Psoas muscle (tissue), 7 donors: ENCODE measurements at regions not wholly inside any gene's neighbourhood (a gene's known extent, or its start where the extent isn't known, plus 50 kb on each side); places are given as distances from the start of the nearest gene placed in this dataset.

Source experiments
- ATAC-seq, 4 donors: fragments of 200-7000 bp; cut with Tn5 transposase; one replicate each; pipeline ENCODE4 v1.9.1; 2020; ENCODE audit warnings: moderate library complexity in 3 of 4, mild to moderate bottlenecking in 2 of 4
- DNase-seq, 2 donors: peaks; one replicate each; pipeline ENCODE4 v3.0.0-alpha.2; 2020
- H3K27ac ChIP-seq: fragments of 200-600 bp; one replicate; pipeline ENCODE4 v1.8.0; 2022
- H3K27me3 ChIP-seq, 3 donors: fragments of 200-600 bp in 1 of 3; one replicate each; pipeline versions ENCODE4 v1.6.1 to v1.8.0; 2013 to 2022; ENCODE audit warnings: low read length in 2 of 3, mild to moderate bottlenecking in 2 of 3, moderate library complexity in 1 of 3; ENCODE audit not compliant: insufficient read depth in 3 of 3
- H3K36me3 ChIP-seq, 2 donors: fragments of 200-600 bp in 1 of 2; one replicate each; pipeline versions ENCODE4 v1.6.1 to v1.8.0; 2013 to 2022; ENCODE audit warnings: low read depth in 1 of 2, mild to moderate bottlenecking in 1 of 2, moderate library complexity in 1 of 2; ENCODE audit not compliant: insufficient read depth in 1 of 2
- H3K4me1 ChIP-seq: fragments of 200-600 bp; one replicate; pipeline ENCODE4 v1.8.0; 2022
- H3K4me3 ChIP-seq: fragments of 200-600 bp; one replicate; pipeline ENCODE4 v1.8.0; 2022; ENCODE audit warnings: mild to moderate bottlenecking
- H3K9me3 ChIP-seq: fragments of 200-600 bp; one replicate; pipeline ENCODE4 v1.8.0; 2022
- CTCF ChIP-seq: fragments of 200-600 bp; IDR thresholded peaks from one replicate; pipeline ENCODE4 v1.8.0; 2022; ENCODE audit warnings: antibody characterized with exemption
- WGBS, 3 donors: extraction: QIAGEN DNeasy Blood & Tissue Kit; methylation state at CpG; one replicate each; pipeline versions ENCODE4 v1.1.6 to v1.1.7; 2013; 5-methylcytosine and 5-hydroxymethylcytosine counted together
- intact Hi-C, 2 donors: fragments of 100-400 bp; cut with DNase I; formaldehyde crosslinking; loops; one replicate each; pipeline versions ENCODE4 v1.11.0 to v1.14.2; 2022
- donor health status: healthy with polysubstance abuse.
- donor health status: DM: no; HTN: no; CAD: no; lungs with moderate emphysema.
- donor health status: Bipolar disorder and iron deficiency.
- donor health status: healthy.
- donor health status: DM: yes; HTN: yes; CAD: no.
- donor health status: DM: no; HTN: no; CAD: no.
- donor health status: DM: yes; HTN: yes; CAD: no.

GRCh38 chr6:27679964-27680694 is 207.2 kb upstream of the ZNF184 start:
- Histone ChIP-seq H3K27me3 (peaks cover 4 to 71% (median 22%) of the 10 kb centered on the region in 3 donors), H3K36me3 (no peaks in the 10 kb centered on the region), H3K27ac (no peak overlapping the region), H3K9me3 (no peaks in the 10 kb centered on the region), H3K4me3 (no peak overlapping the region), H3K4me1 (no peaks in the 10 kb centered on the region)
- no peak for TF ChIP-seq CTCF
- WGBS, 3 donors, result 8 to 11% (median 8%) methylated on average over 47 of the region's 47 CpGs
- DNase-seq, result no peak
- no peak for ATAC-seq
- intact Hi-C loops, result no loop called here

GRCh38 chr6:27679308-27679963 is 206.5 kb upstream of the ZNF184 start:
- Histone ChIP-seq H3K27ac (no peak overlapping the region), H3K27me3 (peaks cover 4 to 74% (median 23%) of the 10 kb centered on the region in 3 donors), H3K9me3 (no peaks in the 10 kb centered on the region), H3K4me1 (no peaks in the 10 kb centered on the region), H3K4me3 (no peak overlapping the region), H3K36me3 (no peaks in the 10 kb centered on the region)
- WGBS, 3 donors, result 6 to 7% (median 7%) methylated on average over 27 of the region's 27 CpGs
- ATAC-seq (no peak), DNase-seq (no peak)
- TF ChIP-seq CTCF, result no peak
- intact Hi-C loops, result no loop called here

GRCh38 chr6:27678469-27678868 is 205.6 kb upstream of the ZNF184 start:
- intact Hi-C loops, result no loop called here
- H3K27me3 ChIP-seq, result peaks cover 4 to 84% (median 23%) of the 10 kb centered on the region in 3 donors
- 54 to 63% (median 62%) methylated on average over 5 of the region's 5 CpGs for WGBS, 3 donors

GRCh38 chr6:27674882-27675281 is 202.0 kb upstream of the ZNF184 start:
- no peaks in the 10 kb centered on the region for H3K36me3 ChIP-seq
- TF ChIP-seq CTCF, result no peak
- ATAC-seq (no peak), DNase-seq (no peak)
- H3K4me3 ChIP-seq, result no peak overlapping the region
- no peaks in the 10 kb centered on the region for H3K9me3 ChIP-seq
- H3K27me3 ChIP-seq, result peaks cover 3 to 89% (median 22%) of the 10 kb centered on the region in 3 donors
- intact Hi-C loops, result no loop called here
- H3K4me1 ChIP-seq, result no peaks in the 10 kb centered on the region
- WGBS, 3 donors, result 55 to 65% (median 63%) methylated on average over 9 of the region's 9 CpGs
- no peak overlapping the region for H3K27ac ChIP-seq

More at GRCh38 chr6:27678469-27678868, 205.6 kb upstream of the ZNF184 start:
- H3K4me1 ChIP-seq, result no peaks in the 10 kb centered on the region
- TF ChIP-seq CTCF, result no peak
- ATAC-seq (no peak), DNase-seq (no peak)
- no peaks in the 10 kb centered on the region for H3K36me3 ChIP-seq
- no peak overlapping the region for H3K4me3 ChIP-seq
- H3K27ac ChIP-seq, result no peak overlapping the region
- no peaks in the 10 kb centered on the region for H3K9me3 ChIP-seq
